ENCODE measurements at regions not wholly inside any gene's neighbourhood (a gene's known extent, or its start where the extent isn't known, plus 50 kb on each side); places are given as distances from the start of the nearest gene placed in this dataset.
A peak's percentile ranks its signal among the peaks of the same experiment; 100 is the strongest.

- ATAC-seq: no peak
- Histone ChIP-seq H3K36me3 (ENCODE audit: insufficient read depth in 1 of 2, low read depth in 1 of 2) (no peaks in the 10 kb centered on the region), H3K4me3 (no peak overlapping the region), H3K27me3 (ENCODE audit: insufficient read depth in 3 of 3, low read length in 2 of 3) (no peaks in the 10 kb centered on the region), H3K27ac (no peak overlapping the region), H3K9me3 (no peaks in the 10 kb centered on the region), H3K4me1 (peaks cover 8% of the 10 kb centered on the region)
- WGBS, 3 donors: 24 to 50% (median 42%) methylated on average over 3 of the region's 3 CpGs
- TF ChIP-seq CTCF (IDR thresholded peaks at IDR 0.05): no peak
- no peak for DNase-seq
- intact Hi-C loops (cut with DNase I): no loop called here
Observed at GRCh38 chr5:111998871-111999270, 241.9 kb upstream of the NREP start.

GRCh38 chr5:111997711-111998110, 240.7 kb upstream of the NREP start:
- intact Hi-C loops (cut with DNase I): no loop called here
- no peak overlapping the region for H3K27ac ChIP-seq
- H3K36me3 ChIP-seq (ENCODE audit: insufficient read depth in 1 of 2, low read depth in 1 of 2): no peaks in the 10 kb centered on the region
- no peak overlapping the region for H3K4me3 ChIP-seq
- ATAC-seq (peak in 3 of 4 donors; percentile 68 to 88 (median 75)), DNase-seq (peak in 1 of 2 donors; percentile 25)
- 60 to 79% (median 73%) methylated on average over 3 of the region's 3 CpGs for WGBS, 3 donors
- TF ChIP-seq CTCF (IDR thresholded peaks at IDR 0.05): no peak
- H3K27me3 ChIP-seq (ENCODE audit: insufficient read depth in 3 of 3, low read length in 2 of 3): no peaks in the 10 kb centered on the region
- peaks cover 8% of the 10 kb centered on the region for H3K4me1 ChIP-seq
- H3K9me3 ChIP-seq: no peaks in the 10 kb centered on the region

- Histone ChIP-seq H3K9me3 (no peaks in the 10 kb centered on the region), H3K4me3 (no peak overlapping the region), H3K4me1 (peaks cover 8% of the 10 kb centered on the region), H3K27me3 (ENCODE audit: insufficient read depth in 3 of 3, low read length in 2 of 3) (no peaks in the 10 kb centered on the region), H3K36me3 (ENCODE audit: insufficient read depth in 1 of 2, low read depth in 1 of 2) (no peaks in the 10 kb centered on the region), H3K27ac (no peak overlapping the region)
- no peak for DNase-seq
- 88 to 91% (median 88%) methylated on average over 5 of the region's 5 CpGs for WGBS, 3 donors
- peak in 1 of 4 donors; percentile 21 for ATAC-seq
- TF ChIP-seq CTCF (IDR thresholded peaks at IDR 0.05): no peak
- intact Hi-C loops (cut with DNase I): no loop called here
Observed at GRCh38 chr5:111997308-111997707, 240.3 kb upstream of the NREP start.

- DNase-seq (no peak), ATAC-seq (no peak)
- H3K27ac ChIP-seq: no peak overlapping the region
- no peaks in the 10 kb centered on the region for H3K9me3 ChIP-seq
- no peaks in the 10 kb centered on the region for H3K36me3 ChIP-seq (ENCODE audit: insufficient read depth in 1 of 2, low read depth in 1 of 2)
- H3K4me1 ChIP-seq: peaks cover 8% of the 10 kb centered on the region
- WGBS, 3 donors: 49 to 56% (median 53%) methylated on average over 2 of the region's 2 CpGs
- intact Hi-C loops (cut with DNase I): no loop called here
- no peak overlapping the region for H3K4me3 ChIP-seq
- no peaks in the 10 kb centered on the region for H3K27me3 ChIP-seq (ENCODE audit: insufficient read depth in 3 of 3, low read length in 2 of 3)
- TF ChIP-seq CTCF (IDR thresholded peaks at IDR 0.05): no peak
Observed at GRCh38 chr5:111996574-111996973, 239.6 kb upstream of the NREP start.

- Histone ChIP-seq H3K4me1 (peaks cover 8% of the 10 kb centered on the region), H3K36me3 (ENCODE audit: insufficient read depth in 1 of 2, low read depth in 1 of 2) (no peaks in the 10 kb centered on the region), H3K27ac (no peak overlapping the region), H3K4me3 (no peak overlapping the region), H3K9me3 (no peaks in the 10 kb centered on the region), H3K27me3 (ENCODE audit: insufficient read depth in 3 of 3, low read length in 2 of 3) (no peaks in the 10 kb centered on the region)
- DNase-seq (no peak), ATAC-seq (no peak)
- intact Hi-C loops (cut with DNase I): no loop called here
- WGBS, 3 donors: 59 to 70% (median 62%) methylated on average over 4 of the region's 4 CpGs
- TF ChIP-seq CTCF (IDR thresholded peaks at IDR 0.05): no peak
Observed at GRCh38 chr5:111995701-111996100, 238.7 kb upstream of the NREP start.
